Liver (tissue), 8 donors: ENCODE measurements at regions not wholly inside any gene's neighbourhood (a gene's known extent, or its start where the extent isn't known, plus 50 kb on each side); places are given as distances from the start of the nearest gene placed in this dataset.

Source experiments
- DNase-seq: peaks from one replicate; pipeline ENCODE4 v3.0.0-alpha.2; 2017; ENCODE audit warnings: low spot score
- H3K27ac ChIP-seq, 2 donors: one replicate each; pipeline ENCODE4 v1.7.0; 2013; ENCODE audit warnings: inconsistent platforms in 2 of 2, low read length in 2 of 2, control low read depth in 1 of 2, low read depth in 1 of 2, mild to moderate bottlenecking in 1 of 2
- H3K27me3 ChIP-seq, 4 donors: one replicate each; pipeline versions ENCODE4 v1.6.1 to v1.7.0; 2013; ENCODE audit warnings: low read length in 3 of 4, inconsistent platforms in 1 of 4, mild to moderate bottlenecking in 1 of 4, moderate library complexity in 1 of 4; ENCODE audit not compliant: control insufficient read depth in 4 of 4, insufficient read depth in 4 of 4
- H3K36me3 ChIP-seq, 4 donors: one replicate each; pipeline versions ENCODE4 v1.6.1 to v1.7.0; 2013; ENCODE audit warnings: low read length in 3 of 4, mild to moderate bottlenecking in 3 of 4, low read depth in 1 of 4, moderate library complexity in 1 of 4; ENCODE audit not compliant: control insufficient read depth in 4 of 4, insufficient read depth in 3 of 4
- H3K4me1 ChIP-seq, 4 donors: one replicate each; pipeline versions ENCODE4 v1.6.1 to v1.7.0; 2013; ENCODE audit warnings: low read length in 3 of 4, mild to moderate bottlenecking in 3 of 4, moderate library complexity in 1 of 4; ENCODE audit not compliant: control insufficient read depth in 4 of 4, insufficient read depth in 4 of 4
- H3K4me3 ChIP-seq, 3 donors: one replicate each; pipeline versions ENCODE4 v1.6.1 to v1.7.0; 2013; ENCODE audit warnings: low read length in 3 of 3, control low read depth in 1 of 3, low read depth in 1 of 3, mild to moderate bottlenecking in 1 of 3
- H3K9ac ChIP-seq, 2 donors: one replicate each; pipeline ENCODE4 v1.7.0; 2013; ENCODE audit warnings: low read length in 2 of 2, mild to moderate bottlenecking in 2 of 2, moderate library complexity in 2 of 2, control low read depth in 1 of 2, low read depth in 1 of 2
- H3K9me3 ChIP-seq, 4 donors: one replicate each; pipeline versions ENCODE4 v1.6.1 to v1.7.0; 2013; ENCODE audit warnings: low read length in 3 of 4; ENCODE audit not compliant: control insufficient read depth in 4 of 4
- ATF3 ChIP-seq: IDR thresholded peaks from 2 replicates; pipeline ENCODE4 v1.6.1; 2016; ENCODE audit warnings: antibody characterized with exemption
- CTCF ChIP-seq: fragments of 150-350 bp; IDR thresholded peaks from 2 replicates; pipeline ENCODE4 v1.5.1; 2017; ENCODE audit warnings: improper control_type of control experiment, low read depth, low read length; ENCODE audit not compliant: missing input control
- FOXA2 ChIP-seq: IDR thresholded peaks from 2 replicates; pipeline ENCODE4 v1.6.1; 2016; ENCODE audit warnings: antibody characterized with exemption
- HNF4A ChIP-seq, 2 donors: conservative IDR thresholded peaks; 2 replicates each; pipeline ENCODE4 v1.6.1; 2016; ENCODE audit warnings: antibody characterized with exemption in 2 of 2, mild to moderate bottlenecking in 2 of 2
- JUND ChIP-seq, 2 donors: IDR thresholded peaks; 2 replicates each; pipeline ENCODE4 v1.6.1; 2016; ENCODE audit warnings: antibody characterized with exemption in 2 of 2
- MAX ChIP-seq: IDR thresholded peaks from 2 replicates; pipeline ENCODE4 v1.6.1; 2016; ENCODE audit warnings: antibody characterized with exemption
- NR2F2 ChIP-seq: IDR thresholded peaks from 2 replicates; pipeline ENCODE4 v1.6.1; 2016; ENCODE audit warnings: antibody characterized with exemption
- REST ChIP-seq: IDR thresholded peaks from 2 replicates; pipeline ENCODE4 v1.6.1; 2016; ENCODE audit warnings: antibody characterized with exemption, mild to moderate bottlenecking
- RXRA ChIP-seq, 2 donors: IDR thresholded peaks; 2 replicates each; pipeline ENCODE4 v1.6.1; 2017 to 2018; ENCODE audit warnings: antibody characterized with exemption in 2 of 2, mild to moderate bottlenecking in 1 of 2
- SP1 ChIP-seq: IDR thresholded peaks from 2 replicates; pipeline ENCODE4 v1.6.1; 2018; ENCODE audit warnings: antibody characterized with exemption, mild to moderate bottlenecking
- TAF1 ChIP-seq: conservative IDR thresholded peaks from 2 replicates; pipeline ENCODE4 v1.6.1; 2016; ENCODE audit warnings: antibody characterized with exemption, mild to moderate bottlenecking
- YY1 ChIP-seq: IDR thresholded peaks from 2 replicates; pipeline ENCODE4 v1.6.1; 2016; ENCODE audit warnings: antibody characterized with exemption, mild to moderate bottlenecking
- ZBTB33 ChIP-seq: IDR thresholded peaks from 2 replicates; pipeline ENCODE4 v1.6.1; 2016; ENCODE audit warnings: antibody characterized with exemption
- WGBS: extraction: QIAGEN DNeasy Blood & Tissue Kit; methylation state at CpG from one replicate; pipeline ENCODE4 v1.1.7; 2013; 5-methylcytosine and 5-hydroxymethylcytosine counted together
- donor health status: healthy.
- donor health status: healthy.
- donor health status: healthy.
- donor health status: healthy.
- donor health status: healthy.

GRCh38 chr6:3630258-3630835 lies 121.2 kb downstream of the PXDC1 start:
- Histone ChIP-seq H3K4me1 (peaks cover 0 to 4% (median 1%) of the 10 kb centered on the region in 4 donors), H3K27me3 (peaks cover 0 to 3% (median 0%) of the 10 kb centered on the region in 4 donors), H3K36me3 (no peaks in the 10 kb centered on the region), H3K9me3 (no peaks in the 10 kb centered on the region), H3K9ac (no peak overlapping the region), H3K4me3 (no peak overlapping the region), H3K27ac (no peak overlapping the region)
- TF ChIP-seq ATF3 (no peak), REST (no peak), NR2F2 (no peak), TAF1 (no peak), FOXA2 (no peak), JUND (IDR thresholded peaks at IDR 0.05) (no peak), MAX (no peak)
- DNase-seq, result no peak
- 88% methylated on average over 4 of the region's 4 CpGs for WGBS

- H3K4me3 ChIP-seq, result no peak overlapping the region
- TF ChIP-seq HNF4A (conservative IDR thresholded peaks at IDR 0.05), result no peak
- TF ChIP-seq FOXA2, result no peak
- TF ChIP-seq NR2F2, result no peak
- no peak for TF ChIP-seq SP1
- TF ChIP-seq YY1, result no peak
- TF ChIP-seq CTCF, result no peak
- no peak for TF ChIP-seq ZBTB33
- no peak for TF ChIP-seq RXRA (IDR thresholded peaks at IDR 0.05)
- no peak overlapping the region for H3K27ac ChIP-seq
- no peaks in the 10 kb centered on the region for H3K36me3 ChIP-seq
- 68% methylated on average over 20 of the region's 20 CpGs for WGBS
- H3K9ac ChIP-seq, result no peak overlapping the region
- no peaks in the 10 kb centered on the region for H3K9me3 ChIP-seq
- H3K4me1 ChIP-seq, result no peaks in the 10 kb centered on the region
- DNase-seq, result no peak
- peaks cover 0 to 3% (median 0%) of the 10 kb centered on the region in 4 donors for H3K27me3 ChIP-seq
These were observed 123.3 kb downstream of the PXDC1 start for GRCh38 chr6:3627956-3628835.
